Thyroid gland (tissue), 4 donors: ENCODE measurements at regions not wholly inside any gene's neighbourhood (a gene's known extent, or its start where the extent isn't known, plus 50 kb on each side); places are given as distances from the start of the nearest gene placed in this dataset.
A peak's percentile ranks its signal among the peaks of the same experiment; 100 is the strongest.

Experiments
- DNase-seq, 2 donors: peaks; one replicate each; pipeline ENCODE4 v3.0.0-alpha.2; 2019
- H3K27ac ChIP-seq, 3 donors: fragments of 200-600 bp; sonication (generic); 1 replicate in 2 of 3; 2 replicates in 1 of 3; pipeline ENCODE4 v1.5.1; 2016 to 2019; ENCODE audit warnings: mild to moderate bottlenecking in 1 of 3, moderate library complexity in 1 of 3
- H3K27me3 ChIP-seq: fragments of 200-600 bp; sonication (generic); one replicate; pipeline ENCODE4 v1.5.1; 2019
- H3K36me3 ChIP-seq, 2 donors: fragments of 200-600 bp; sonication (generic); one replicate each; pipeline ENCODE4 v1.5.1; 2016 to 2019
- H3K4me1 ChIP-seq, 2 donors: fragments of 200-600 bp; sonication (generic); one replicate each; pipeline ENCODE4 v1.5.1; 2017 to 2019
- H3K4me3 ChIP-seq, 3 donors: fragments of 200-600 bp; sonication (generic); replicated peaks in 1 of 3; 1 replicate in 2 of 3; 2 replicates in 1 of 3; pipeline ENCODE4 v1.5.1; 2016; ENCODE audit warnings: mild to moderate bottlenecking in 1 of 3
- H3K9me3 ChIP-seq: fragments of 200-600 bp; sonication (generic); one replicate; pipeline ENCODE4 v1.5.1; 2017
- CTCF ChIP-seq, 6 experiments: fragments of 200-600 bp in 3 of 6; fragments of 450-650 bp in 3 of 6; sonication (generic) in 3 of 6; IDR thresholded peaks; one replicate each; pipeline ENCODE4 v1.5.1; 2016 to 2019; ENCODE audit warnings: antibody characterized with exemption in 6 of 6, mild to moderate bottlenecking in 2 of 6, inconsistent platforms in 1 of 6, moderate library complexity in 1 of 6
- POLR2A ChIP-seq, 2 donors: fragments of 450-650 bp; IDR thresholded peaks; one replicate each; pipeline ENCODE4 v1.6.1; 2017; ENCODE audit warnings: antibody characterized with exemption in 2 of 2, mild to moderate bottlenecking in 2 of 2, moderate library complexity in 1 of 2
- WGBS, 2 donors: methylation state at CpG; one replicate each; pipeline ENCODE4 v1.1.5; 2017; 5-methylcytosine and 5-hydroxymethylcytosine counted together
- intact Hi-C: fragments of 100-400 bp; cut with DNase I; formaldehyde crosslinking; loops from one replicate; pipeline ENCODE4 v1.15.1; 2023

GRCh38 chr20:39784693-39785092, 822.5 kb downstream of the DHX35 start:
- WGBS, 2 donors, result 39 to 50% methylated on average over 1 of the region's 1 CpG
- H3K27ac ChIP-seq, result peak overlapping the region; percentile 55 to 78 (median 58)
- no peaks in the 10 kb centered on the region for H3K27me3 ChIP-seq
- H3K4me3 ChIP-seq, result no peak overlapping the region
- TF ChIP-seq CTCF (IDR thresholded peaks at IDR 0.05) (no peak), POLR2A (IDR thresholded peaks at IDR 0.05) (no peak)
- no peaks in the 10 kb centered on the region for H3K36me3 ChIP-seq
- no peaks in the 10 kb centered on the region for H3K9me3 ChIP-seq
- intact Hi-C loops, result no loop called here
- H3K4me1 ChIP-seq, result peaks cover 10 to 14% of the 10 kb centered on the region in 2 donors
- DNase-seq, result no peak

GRCh38 chr20:39778847-39779604, 816.9 kb downstream of the DHX35 start:
- Histone ChIP-seq H3K27ac (no peak overlapping the region), H3K9me3 (no peaks in the 10 kb centered on the region), H3K4me1 (no peaks in the 10 kb centered on the region), H3K4me3 (no peak overlapping the region), H3K27me3 (no peaks in the 10 kb centered on the region), H3K36me3 (no peaks in the 10 kb centered on the region)
- intact Hi-C loops, result no loop called here
- TF ChIP-seq POLR2A (IDR thresholded peaks at IDR 0.05) (no peak), CTCF (IDR thresholded peaks at IDR 0.05) (no peak)
- 66 to 70% methylated on average over 5 of the region's 5 CpGs for WGBS, 2 donors
- no peak for DNase-seq

- no peaks in the 10 kb centered on the region for H3K36me3 ChIP-seq
- intact Hi-C loops, result no loop called here
- no peak overlapping the region for H3K4me3 ChIP-seq
- H3K27me3 ChIP-seq, result no peaks in the 10 kb centered on the region
- no peak for DNase-seq
- TF ChIP-seq CTCF (IDR thresholded peaks at IDR 0.05), result no peak
- TF ChIP-seq POLR2A (IDR thresholded peaks at IDR 0.05), result no peak
- 90 to 92% methylated on average over 2 of the region's 2 CpGs for WGBS, 2 donors
- H3K9me3 ChIP-seq, result no peaks in the 10 kb centered on the region
- no peaks in the 10 kb centered on the region for H3K4me1 ChIP-seq
- no peak overlapping the region for H3K27ac ChIP-seq
Measured at GRCh38 chr20:39778431-39778830, 816.3 kb downstream of the DHX35 start.

- TF ChIP-seq POLR2A (IDR thresholded peaks at IDR 0.05) (no peak), CTCF (IDR thresholded peaks at IDR 0.05) (no peak)
Measured at GRCh38 chr20:39777610-39778009, 815.5 kb downstream of the DHX35 start.

GRCh38 chr20:39775110-39775509, 813.0 kb downstream of the DHX35 start:
- Histone ChIP-seq H3K27ac (no peak overlapping the region), H3K27me3 (no peaks in the 10 kb centered on the region), H3K36me3 (no peaks in the 10 kb centered on the region), H3K4me3 (no peak overlapping the region), H3K4me1 (no peaks in the 10 kb centered on the region), H3K9me3 (no peaks in the 10 kb centered on the region)
- 45 to 53% methylated on average over 3 of the region's 3 CpGs for WGBS, 2 donors
- TF ChIP-seq CTCF (IDR thresholded peaks at IDR 0.05) (no peak), POLR2A (IDR thresholded peaks at IDR 0.05) (no peak)
- intact Hi-C loops, result no loop called here
- peak; percentile 30 to 41 for DNase-seq

More at GRCh38 chr20:39777610-39778009, 815.5 kb downstream of the DHX35 start:
- Histone ChIP-seq H3K27me3 (no peaks in the 10 kb centered on the region), H3K27ac (no peak overlapping the region), H3K36me3 (no peaks in the 10 kb centered on the region), H3K4me3 (no peak overlapping the region), H3K4me1 (no peaks in the 10 kb centered on the region), H3K9me3 (no peaks in the 10 kb centered on the region)
- DNase-seq, result no peak
- intact Hi-C loops, result no loop called here
